Tibial artery (tissue), 4 donors: ENCODE measurements at regions not wholly inside any gene's neighbourhood (a gene's known extent, or its start where the extent isn't known, plus 50 kb on each side); places are given as distances from the start of the nearest gene placed in this dataset.
A peak's percentile ranks its signal among the peaks of the same experiment; 100 is the strongest.

Source experiments
- DNase-seq, 2 donors: peaks; one replicate each; pipeline ENCODE4 v3.0.0-alpha.2; 2019
- H3K27ac ChIP-seq, 2 donors: fragments of 200-600 bp; sonication (generic) in 1 of 2; 1 replicate in 1 of 2; 2 replicates in 1 of 2; pipeline ENCODE4 v1.5.1; 2018 to 2019; ENCODE audit warnings: mild to moderate bottlenecking in 1 of 2
- H3K27me3 ChIP-seq, 2 donors: fragments of 200-600 bp; sonication (generic) in 1 of 2; one replicate each; pipeline versions ENCODE4 v1.5.1 to v1.6.0; 2016 to 2019
- H3K36me3 ChIP-seq, 3 donors: fragments of 200-600 bp; sonication (generic) in 2 of 3; one replicate each; pipeline ENCODE4 v1.5.1; 2016 to 2019; ENCODE audit warnings: mild to moderate bottlenecking in 2 of 3
- H3K4me1 ChIP-seq, 4 donors: fragments of 200-600 bp; sonication (generic) in 2 of 4; 1 replicate in 3 of 4; 2 replicates in 1 of 4; pipeline ENCODE4 v1.5.1; 2016 to 2019
- H3K4me3 ChIP-seq, 2 donors: fragments of 200-600 bp; sonication (generic) in 1 of 2; 1 replicate in 1 of 2; 2 replicates in 1 of 2; pipeline ENCODE4 v1.5.1; 2018 to 2019; ENCODE audit warnings: mild to moderate bottlenecking in 2 of 2
- H3K9me3 ChIP-seq, 3 donors: fragments of 200-600 bp; sonication (generic) in 1 of 3; one replicate each; pipeline ENCODE4 v1.5.1; 2016 to 2019
- intact Hi-C: fragments of 100-400 bp; cut with DNase I; formaldehyde crosslinking; loops from one replicate; pipeline ENCODE4 v1.15.0; 2023; ENCODE audit warnings: low total_unique reads
- TF ChIP-seq, protein P1 (sequence below), 2 experiments: fragments of 200-600 bp in 1 of 2; fragments of 450-650 bp in 1 of 2; IDR thresholded peaks; one replicate each; pipeline ENCODE4 v1.5.1; 2017 to 2019; ENCODE audit warnings: antibody characterized with exemption in 2 of 2, mild to moderate bottlenecking in 1 of 2, moderate library complexity in 1 of 2

GRCh38 chr22:25357606-25358420 is 138.4 kb downstream of the CRYBB2 start:
- no peaks in the 10 kb centered on the region for H3K27me3 ChIP-seq
- H3K4me1 ChIP-seq: peaks cover 0 to 10% (median 7%) of the 10 kb centered on the region in 4 donors
- DNase-seq: peak in 1 of 2 donors; percentile 38
- no peak overlapping the region for H3K4me3 ChIP-seq
- no peak overlapping the region for H3K27ac ChIP-seq
- no peaks in the 10 kb centered on the region for H3K9me3 ChIP-seq
- TF ChIP-seq, protein P1, sequence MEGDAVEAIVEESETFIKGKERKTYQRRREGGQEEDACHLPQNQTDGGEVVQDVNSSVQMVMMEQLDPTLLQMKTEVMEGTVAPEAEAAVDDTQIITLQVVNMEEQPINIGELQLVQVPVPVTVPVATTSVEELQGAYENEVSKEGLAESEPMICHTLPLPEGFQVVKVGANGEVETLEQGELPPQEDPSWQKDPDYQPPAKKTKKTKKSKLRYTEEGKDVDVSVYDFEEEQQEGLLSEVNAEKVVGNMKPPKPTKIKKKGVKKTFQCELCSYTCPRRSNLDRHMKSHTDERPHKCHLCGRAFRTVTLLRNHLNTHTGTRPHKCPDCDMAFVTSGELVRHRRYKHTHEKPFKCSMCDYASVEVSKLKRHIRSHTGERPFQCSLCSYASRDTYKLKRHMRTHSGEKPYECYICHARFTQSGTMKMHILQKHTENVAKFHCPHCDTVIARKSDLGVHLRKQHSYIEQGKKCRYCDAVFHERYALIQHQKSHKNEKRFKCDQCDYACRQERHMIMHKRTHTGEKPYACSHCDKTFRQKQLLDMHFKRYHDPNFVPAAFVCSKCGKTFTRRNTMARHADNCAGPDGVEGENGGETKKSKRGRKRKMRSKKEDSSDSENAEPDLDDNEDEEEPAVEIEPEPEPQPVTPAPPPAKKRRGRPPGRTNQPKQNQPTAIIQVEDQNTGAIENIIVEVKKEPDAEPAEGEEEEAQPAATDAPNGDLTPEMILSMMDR (IDR thresholded peaks at IDR 0.05): no peak
- intact Hi-C loops: no loop called here
- peaks cover 46 to 69% (median 58%) of the 10 kb centered on the region in 3 donors for H3K36me3 ChIP-seq

GRCh38 chr22:25358421-25359170 is 139.2 kb downstream of the CRYBB2 start:
- Histone ChIP-seq H3K4me3 (no peak overlapping the region), H3K27ac (no peak overlapping the region), H3K4me1 (peaks cover 0 to 14% (median 7%) of the 10 kb centered on the region in 4 donors), H3K36me3 (peaks cover 40 to 62% (median 53%) of the 10 kb centered on the region in 3 donors), H3K27me3 (no peaks in the 10 kb centered on the region), H3K9me3 (no peaks in the 10 kb centered on the region)
- DNase-seq: peak in 1 of 2 donors; percentile 55
- intact Hi-C loops: no loop called here
- TF ChIP-seq, protein P1 (IDR thresholded peaks at IDR 0.05): no peak

GRCh38 chr22:25359601-25360261 is 140.3 kb downstream of the CRYBB2 start:
- DNase-seq: peak in 1 of 2 donors; percentile 59
- no peaks in the 10 kb centered on the region for H3K9me3 ChIP-seq
- H3K27ac ChIP-seq: no peak overlapping the region
- no peak overlapping the region for H3K4me3 ChIP-seq
- peaks cover 0 to 16% (median 9%) of the 10 kb centered on the region in 4 donors for H3K4me1 ChIP-seq
- H3K27me3 ChIP-seq: no peaks in the 10 kb centered on the region
- TF ChIP-seq, protein P1 (IDR thresholded peaks at IDR 0.05): no peak
- intact Hi-C loops: no loop called here
- peaks cover 29 to 51% (median 42%) of the 10 kb centered on the region in 3 donors for H3K36me3 ChIP-seq

GRCh38 chr22:25360411-25360810 is 141.0 kb downstream of the CRYBB2 start:
- intact Hi-C loops: no loop called here
- no peaks in the 10 kb centered on the region for H3K27me3 ChIP-seq
- H3K9me3 ChIP-seq: no peaks in the 10 kb centered on the region
- DNase-seq: peak in 1 of 2 donors; percentile 52
- H3K36me3 ChIP-seq: peaks cover 24 to 46% (median 36%) of the 10 kb centered on the region in 3 donors
- TF ChIP-seq, protein P1 (IDR thresholded peaks at IDR 0.05): no peak
- peaks cover 0 to 16% (median 9%) of the 10 kb centered on the region in 4 donors for H3K4me1 ChIP-seq
- no peak overlapping the region for H3K4me3 ChIP-seq
- no peak overlapping the region for H3K27ac ChIP-seq

DNA sequence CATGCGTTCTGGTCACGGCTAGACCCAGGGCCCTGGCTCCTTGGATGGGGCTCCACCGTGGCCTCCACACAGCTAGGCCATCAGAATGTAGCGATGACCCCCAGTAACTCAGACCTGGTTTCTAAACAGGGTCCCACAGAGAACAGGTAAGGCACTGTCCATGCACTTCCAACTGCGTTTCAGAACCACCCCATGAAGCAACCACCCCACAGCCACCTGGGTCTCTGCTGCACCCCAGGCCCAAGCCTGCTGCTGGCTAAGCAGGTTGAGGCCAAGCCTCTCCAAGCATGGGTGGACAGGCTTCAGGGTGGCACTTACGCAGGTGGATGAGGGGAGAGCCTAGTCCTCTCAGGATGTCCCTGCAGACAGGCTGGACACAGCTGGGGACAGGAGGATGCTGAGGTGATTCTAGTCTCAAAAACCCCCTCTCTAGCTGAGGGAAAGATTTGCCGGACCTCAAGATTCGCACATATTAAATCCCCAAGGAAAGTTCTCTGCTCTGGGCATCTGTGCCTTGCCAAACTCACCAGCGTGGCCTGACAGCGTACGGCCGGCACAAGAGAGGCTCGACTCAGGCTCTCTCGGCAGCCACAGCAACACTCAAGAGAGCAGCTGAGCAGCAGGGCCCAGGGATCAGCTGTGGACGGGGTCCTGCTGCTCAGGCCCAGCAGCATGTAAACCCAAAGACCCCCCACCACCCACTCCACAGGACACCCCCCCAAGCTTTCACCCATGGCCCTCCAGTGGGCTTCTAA is 141.6 kb downstream of the CRYBB2 start:
- Histone ChIP-seq H3K9me3 (no peaks in the 10 kb centered on the region), H3K27ac (no peak overlapping the region), H3K27me3 (no peaks in the 10 kb centered on the region), H3K36me3 (peaks cover 24 to 41% (median 36%) of the 10 kb centered on the region in 3 donors), H3K4me1 (peaks cover 0 to 16% (median 9%) of the 10 kb centered on the region in 4 donors), H3K4me3 (no peak overlapping the region)
- DNase-seq: peak in 1 of 2 donors; percentile 45
- TF ChIP-seq, protein P1 (IDR thresholded peaks at IDR 0.05): no peak
- intact Hi-C loops: no loop called here
